ENCODE measurements at regions not wholly inside any gene's neighbourhood (a gene's known extent, or its start where the extent isn't known, plus 50 kb on each side); places are given as distances from the start of the nearest gene placed in this dataset.

GRCh38 chr17:13160296-13160695, 142.5 kb upstream of the ELAC2 start (continued):
- TF ChIP-seq NANOG (IDR thresholded peaks at IDR 0.05; ENCODE audit: borderline replicate concordance), result no peak
- no peak for TF ChIP-seq ZNF331 (CRISPR knock-in tag; IDR thresholded peaks at IDR 0.05; ENCODE audit: low read depth)

GRCh38 chr17:13158494-13159240, 140.8 kb upstream of the ELAC2 start:
- no peak for ATAC-seq
- Histone ChIP-seq H3K27me3 (ENCODE audit: insufficient read depth) (no peaks in the 10 kb centered on the region), H4K20me1 (replicated peaks; ENCODE audit: insufficient read depth) (no peaks in the 10 kb centered on the region), H3K4me2 (no peak overlapping the region), H2AFZ (no peak overlapping the region), H3K4me1 (ENCODE audit: insufficient read depth) (no peaks in the 10 kb centered on the region), H3K27ac (ENCODE audit: low read depth) (no peak overlapping the region), H3K4me3 (no peak overlapping the region), H3F3A (replicated peaks; ENCODE audit: low read depth) (no peaks in the 10 kb centered on the region), H3K79me2 (replicated peaks; ENCODE audit: insufficient read depth) (no peaks in the 10 kb centered on the region), H3K36me3 (ENCODE audit: insufficient read depth) (no peaks in the 10 kb centered on the region), H3K9me2 (ENCODE audit: insufficient read depth) (peaks cover 17% of the 10 kb centered on the region)
- Mint-ChIP-seq H3K27me3 (ENCODE audit: insufficient read depth, low read depth, poor library complexity) (no peaks in the 10 kb centered on the region), H3K4me3 (no peak overlapping the region), H3K9me3 (no peaks in the 10 kb centered on the region), H3K4me1 (no peaks in the 10 kb centered on the region), H3K27ac (no peak overlapping the region), H3K36me3 (ENCODE audit: low read depth) (no peaks in the 10 kb centered on the region)
- DNase-seq (ENCODE audit: low spot score), result no peak
- TF ChIP-seq NANOG (IDR thresholded peaks at IDR 0.05; ENCODE audit: borderline replicate concordance), result no peak
- no peak for TF ChIP-seq ZNF114 (CRISPR knock-in tag; IDR thresholded peaks at IDR 0.05)
- no peak for TF ChIP-seq EZH2 (IDR thresholded peaks at IDR 0.05; ENCODE audit: low read depth, unreplicated experiment)
- no peak for TF ChIP-seq ETS1 (IDR thresholded peaks at IDR 0.05)
- no peak for TF ChIP-seq STAT1 (IDR thresholded peaks at IDR 0.05; ENCODE audit: unreplicated experiment)
- no peak for TF ChIP-seq ZNF462 (CRISPR knock-in tag; IDR thresholded peaks at IDR 0.05)
- TF ChIP-seq EZH2phosphoT487 (IDR thresholded peaks at IDR 0.05; ENCODE audit: unreplicated experiment), result no peak
- TF ChIP-seq ZNF331 (CRISPR knock-in tag; IDR thresholded peaks at IDR 0.05; ENCODE audit: low read depth), result no peak
- no peak for TF ChIP-seq JUNB (IDR thresholded peaks at IDR 0.05; ENCODE audit: unreplicated experiment)
- TF ChIP-seq POLR2AphosphoS5 (IDR thresholded peaks at IDR 0.05; ENCODE audit: low read depth), result no peak
- no peak for TF ChIP-seq CTCF (conservative IDR thresholded peaks at IDR 0.05; ENCODE audit: low read depth in 2 of 2)
- no peak for TF ChIP-seq REST (IDR thresholded peaks at IDR 0.05; ENCODE audit: unreplicated experiment)
